Effector CD4-positive, alpha-beta T cell (primary cell): ENCODE measurements at regions not wholly inside any gene's neighbourhood (a gene's known extent, or its start where the extent isn't known, plus 50 kb on each side); places are given as distances from the start of the nearest gene placed in this dataset.

ENCODE experiments used
- DNase-seq: peaks from one replicate; pipeline ENCODE4 v3.0.0-alpha.2; 2020

GRCh38 chr11:31997955-31998354 is 92.9 kb upstream of the RCN1 start:
- no peak for DNase-seq

GRCh38 chr11:31996159-31996881 is 94.6 kb upstream of the RCN1 start:
- DNase-seq = no peak

GRCh38 chr11:31995525-31996094 is 95.3 kb upstream of the RCN1 start:
- no peak for DNase-seq

- no peak for DNase-seq
These were observed 95.8 kb upstream of the RCN1 start for GRCh38 chr11:31995032-31995431.

GRCh38 chr11:31987118-31988005 is 103.5 kb upstream of the RCN1 start:
- DNase-seq = no peak

- DNase-seq = no peak
These were observed 104.5 kb upstream of the RCN1 start for GRCh38 chr11:31986201-31986889.

- no peak for DNase-seq
These were observed 109.4 kb upstream of the RCN1 start for GRCh38 chr11:31981457-31981856.

GRCh38 chr11:31977343-31977742 is 113.5 kb upstream of the RCN1 start:
- DNase-seq = no peak

GRCh38 chr11:31974366-31975136 is 116.3 kb upstream of the RCN1 start:
- no peak for DNase-seq

- no peak for DNase-seq
These were observed 117.7 kb upstream of the RCN1 start for GRCh38 chr11:31973172-31973571.

- no peak for DNase-seq
These were observed 118.3 kb upstream of the RCN1 start for GRCh38 chr11:31972623-31973022.

- DNase-seq = no peak
These were observed 121.5 kb upstream of the RCN1 start for GRCh38 chr11:31969359-31969702.

- no peak for DNase-seq
These were observed 122.2 kb upstream of the RCN1 start for GRCh38 chr11:31968461-31969358.

- DNase-seq = no peak
These were observed 123.3 kb upstream of the RCN1 start for GRCh38 chr11:31967404-31968130.

- DNase-seq = no peak
These were observed 124.0 kb upstream of the RCN1 start for GRCh38 chr11:31966846-31967245.

GRCh38 chr11:31964181-31964580 is 126.7 kb upstream of the RCN1 start:
- DNase-seq = no peak

GRCh38 chr11:31960126-31960525 is 130.7 kb upstream of the RCN1 start:
- DNase-seq = no peak

- DNase-seq = no peak
These were observed 131.2 kb upstream of the RCN1 start for GRCh38 chr11:31959716-31960115.

- DNase-seq = peak; percentile 22
These were observed 132.7 kb upstream of the RCN1 start for GRCh38 chr11:31958076-31958735.

GRCh38 chr11:31957674-31958073 is 133.2 kb upstream of the RCN1 start:
- DNase-seq = no peak
